Retinal pigment epithelial cell (primary cell): ENCODE measurements at regions not wholly inside any gene's neighbourhood (a gene's known extent, or its start where the extent isn't known, plus 50 kb on each side); places are given as distances from the start of the nearest gene placed in this dataset.
"Not testable (repeated sequence)": the region's sequence is repeated elsewhere in the genome, so short reads cannot be mapped to it uniquely, and the experiment has no call there.

Experiments
- DNase-seq: peaks from one replicate; pipeline ENCODE4 v3.0.0-alpha.2; 2010; ENCODE audit warnings: low read depth
- H3K4me3 ChIP-seq: 2 replicates; pipeline ENCODE4 v1.5.1; 2011; ENCODE audit warnings: mild to moderate bottlenecking, low read length, control low read depth, moderate library complexity
- TF ChIP-seq, protein P1 (sequence below): conservative IDR thresholded peaks from 2 replicates; pipeline ENCODE4 v1.5.1; 2011; ENCODE audit warnings: low read depth, low read length, control low read depth, inconsistent platforms

DNA sequence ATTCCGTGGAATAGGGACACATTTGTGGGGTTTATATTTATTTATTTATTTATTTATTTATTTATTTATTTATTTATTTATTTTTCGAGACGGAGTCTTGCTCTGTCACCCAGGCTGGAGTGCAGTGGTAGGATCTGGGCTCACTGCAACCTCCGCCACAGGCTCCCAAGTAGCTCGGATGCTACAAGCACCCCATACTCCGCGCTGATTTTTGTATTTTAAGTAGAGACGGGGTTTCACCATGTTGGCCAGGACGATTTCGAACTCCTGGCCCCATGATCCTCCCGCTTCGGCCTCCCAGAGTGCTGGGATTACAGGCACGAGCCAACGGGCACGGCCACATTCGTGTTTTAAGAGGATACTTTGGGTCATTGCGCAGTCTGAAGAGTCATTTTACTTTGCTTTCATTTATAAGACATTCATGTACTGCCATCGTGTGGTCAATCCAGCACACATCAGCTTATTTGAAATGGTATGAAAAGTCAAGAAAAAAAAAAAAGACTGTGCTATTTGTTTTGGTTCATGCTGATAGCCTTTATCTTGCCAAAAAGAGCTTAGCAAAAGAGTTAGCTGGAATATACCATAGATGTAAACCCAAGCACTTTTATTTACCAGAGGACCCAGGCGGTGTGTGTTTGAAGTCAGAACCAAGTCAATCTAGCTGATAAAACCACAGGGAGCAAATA lies 1075.0 kb downstream of the EPHA3 start:
- peak overlapping the region; percentile 28 for H3K4me3 ChIP-seq
- DNase-seq = not testable (repeated sequence)
- TF ChIP-seq, protein P1, sequence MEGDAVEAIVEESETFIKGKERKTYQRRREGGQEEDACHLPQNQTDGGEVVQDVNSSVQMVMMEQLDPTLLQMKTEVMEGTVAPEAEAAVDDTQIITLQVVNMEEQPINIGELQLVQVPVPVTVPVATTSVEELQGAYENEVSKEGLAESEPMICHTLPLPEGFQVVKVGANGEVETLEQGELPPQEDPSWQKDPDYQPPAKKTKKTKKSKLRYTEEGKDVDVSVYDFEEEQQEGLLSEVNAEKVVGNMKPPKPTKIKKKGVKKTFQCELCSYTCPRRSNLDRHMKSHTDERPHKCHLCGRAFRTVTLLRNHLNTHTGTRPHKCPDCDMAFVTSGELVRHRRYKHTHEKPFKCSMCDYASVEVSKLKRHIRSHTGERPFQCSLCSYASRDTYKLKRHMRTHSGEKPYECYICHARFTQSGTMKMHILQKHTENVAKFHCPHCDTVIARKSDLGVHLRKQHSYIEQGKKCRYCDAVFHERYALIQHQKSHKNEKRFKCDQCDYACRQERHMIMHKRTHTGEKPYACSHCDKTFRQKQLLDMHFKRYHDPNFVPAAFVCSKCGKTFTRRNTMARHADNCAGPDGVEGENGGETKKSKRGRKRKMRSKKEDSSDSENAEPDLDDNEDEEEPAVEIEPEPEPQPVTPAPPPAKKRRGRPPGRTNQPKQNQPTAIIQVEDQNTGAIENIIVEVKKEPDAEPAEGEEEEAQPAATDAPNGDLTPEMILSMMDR = peak; percentile 26

DNA sequence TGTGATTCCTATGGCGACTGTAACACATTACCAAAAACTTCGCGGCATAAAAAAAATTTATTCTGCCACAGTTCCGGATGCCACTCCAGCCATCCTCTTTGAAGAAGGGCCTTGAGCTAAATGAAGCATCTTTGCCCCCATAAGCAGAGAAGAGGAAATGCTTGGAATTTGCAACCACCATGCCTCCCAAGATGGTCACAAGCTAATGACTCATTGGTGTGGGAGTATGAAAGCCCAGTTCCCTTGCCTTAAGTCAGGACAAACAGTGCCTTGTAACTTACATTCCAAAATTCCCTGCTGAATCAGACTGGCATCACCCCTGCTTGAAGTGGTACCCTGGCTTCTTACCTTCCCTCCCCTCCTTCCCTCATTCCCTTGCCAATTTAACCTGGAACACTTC lies 1077.4 kb downstream of the EPHA3 start:
- TF ChIP-seq, protein P1 = no peak
- no peak overlapping the region for H3K4me3 ChIP-seq
- DNase-seq = peak; percentile 59

DNA sequence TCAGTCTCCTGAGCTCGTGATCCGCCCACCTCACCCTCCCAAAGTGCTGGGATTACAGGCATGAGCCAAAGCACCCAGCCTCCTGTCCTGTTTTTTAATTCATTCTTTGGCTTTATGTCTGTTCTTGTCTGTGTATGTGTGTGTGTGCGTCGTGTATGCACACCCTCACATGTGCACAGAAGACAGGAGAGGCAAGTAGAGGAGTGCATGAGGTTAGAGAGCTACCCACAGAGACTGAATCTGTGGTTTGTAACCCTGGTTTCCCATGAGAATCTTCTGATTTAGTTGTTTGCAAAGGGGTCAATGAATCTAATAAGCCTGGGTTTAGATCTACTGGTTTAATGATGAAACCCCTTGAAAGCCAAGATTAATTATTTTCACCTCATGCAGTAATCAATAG lies 1090.0 kb downstream of the EPHA3 start:
- not testable (repeated sequence) for DNase-seq, H3K4me3 ChIP-seq

DNA sequence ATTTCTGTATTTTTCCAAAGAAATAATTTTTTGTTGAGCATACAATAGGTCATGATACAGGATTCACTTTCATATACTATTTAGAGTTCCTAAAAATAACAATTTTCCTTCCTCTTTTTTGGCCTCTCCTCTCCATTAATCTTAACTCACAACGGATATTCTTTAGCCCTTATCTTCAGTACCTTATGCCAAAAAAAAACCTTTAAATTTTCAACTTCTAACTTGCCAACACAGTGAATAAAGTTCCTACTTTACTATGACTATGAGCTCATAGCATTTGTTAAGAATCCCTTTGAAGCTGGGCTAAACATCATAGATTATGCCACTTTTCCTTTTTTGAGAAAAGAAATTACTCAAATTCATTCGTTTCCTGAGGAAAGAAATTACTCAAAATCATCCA lies 1095.5 kb downstream of the EPHA3 start:
- not testable (repeated sequence) for DNase-seq

DNA sequence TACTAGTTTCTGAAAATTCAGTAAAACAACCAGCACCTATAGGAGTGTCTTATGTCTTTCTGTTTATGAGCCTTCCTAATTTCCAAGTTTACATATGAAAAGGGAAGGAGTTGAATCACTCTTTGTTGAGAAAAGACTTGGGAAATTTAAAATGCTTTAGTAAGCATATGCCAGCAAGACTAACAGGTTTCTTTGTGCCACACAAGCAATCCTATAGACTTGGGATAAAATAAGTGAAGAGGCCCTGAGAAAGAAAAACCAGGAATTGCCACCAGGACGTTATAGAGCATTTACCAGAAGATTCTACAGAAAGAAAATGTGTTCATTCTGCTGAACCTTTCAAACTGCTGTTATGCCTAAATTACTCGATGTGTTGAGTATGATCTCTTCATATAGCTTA lies 1099.1 kb downstream of the EPHA3 start:
- H3K4me3 ChIP-seq, DNase-seq: not testable (repeated sequence)

More for the DNA sequence above, 1095.5 kb downstream of the EPHA3 start:
- not testable (repeated sequence) for H3K4me3 ChIP-seq

DNA sequence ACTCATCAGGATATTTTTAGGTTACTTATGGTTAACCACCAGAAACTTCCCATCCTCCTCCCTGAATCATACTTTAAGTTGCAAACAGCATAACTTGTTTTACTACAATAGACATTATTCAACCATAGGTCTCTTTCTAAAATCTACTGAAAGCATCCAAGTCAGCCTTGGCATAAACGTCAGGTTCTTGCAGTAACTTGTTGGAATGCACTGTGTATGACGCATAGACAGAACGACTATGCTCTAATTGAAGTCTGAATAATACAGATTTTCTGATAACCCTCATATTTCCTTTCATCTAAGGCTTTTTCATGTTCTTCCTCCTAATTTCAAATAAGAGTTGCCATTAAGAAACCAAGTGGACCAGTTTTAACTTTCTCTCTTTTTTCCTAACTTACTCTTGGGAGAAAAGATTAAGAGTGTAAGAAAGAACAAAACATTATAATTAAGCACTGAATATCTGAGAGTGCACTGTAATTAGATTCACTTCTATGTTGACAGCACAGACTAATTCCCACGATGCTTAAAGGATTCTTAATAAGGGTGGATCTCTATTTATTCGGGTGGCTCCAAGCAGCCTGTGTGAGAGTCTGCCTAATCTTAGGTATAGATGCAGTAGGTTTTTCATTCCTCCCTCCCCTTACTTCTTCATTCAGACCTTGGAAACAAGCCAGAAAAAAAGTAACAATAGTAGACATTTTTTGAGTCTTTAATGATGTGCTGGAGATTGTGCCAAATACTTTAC lies 1100.1 kb downstream of the EPHA3 start:
- not testable (repeated sequence) for H3K4me3 ChIP-seq
- peak; percentile 60 for DNase-seq

DNA sequence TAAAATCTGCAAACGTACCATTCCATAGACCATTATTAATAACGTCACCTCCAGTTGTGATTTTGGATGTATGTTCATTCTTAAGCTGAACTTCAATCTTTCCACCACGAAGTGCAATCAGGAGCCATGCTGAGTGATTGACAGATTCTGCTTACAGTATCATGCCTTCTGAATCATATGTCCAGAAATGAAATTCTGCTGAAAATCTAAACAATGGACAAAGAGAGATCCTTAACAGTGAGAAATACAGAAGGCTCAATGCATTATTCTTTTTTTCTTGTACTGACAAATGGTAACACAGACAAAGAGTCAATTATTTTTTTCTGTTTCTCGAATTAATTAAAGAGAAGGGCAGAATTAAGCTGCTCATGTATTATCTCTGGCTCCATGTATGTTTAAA lies 1114.5 kb downstream of the EPHA3 start:
- H3K4me3 ChIP-seq = no peak overlapping the region
- TF ChIP-seq, protein P1 = no peak
- DNase-seq = no peak

DNA sequence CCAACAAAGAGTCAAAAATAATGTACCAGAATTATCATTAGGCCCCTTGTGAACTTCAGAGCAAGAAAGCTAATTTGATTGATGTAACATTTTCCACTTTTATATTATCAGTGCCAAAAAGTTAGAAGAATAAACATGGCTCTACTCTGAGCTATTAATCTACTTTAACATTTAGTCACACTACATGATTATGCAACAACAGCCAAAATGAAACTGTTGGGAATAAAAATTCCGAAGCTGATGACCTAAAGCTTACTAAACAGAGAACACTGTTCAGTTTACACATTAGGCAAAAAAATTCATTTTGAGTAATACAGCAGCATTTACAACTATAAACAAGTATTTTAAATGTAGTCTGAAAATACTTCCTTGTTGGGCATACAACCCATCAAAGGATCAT lies 1134.1 kb downstream of the EPHA3 start:
- TF ChIP-seq, protein P1 = no peak
- H3K4me3 ChIP-seq = no peak overlapping the region
- DNase-seq = no peak

DNA sequence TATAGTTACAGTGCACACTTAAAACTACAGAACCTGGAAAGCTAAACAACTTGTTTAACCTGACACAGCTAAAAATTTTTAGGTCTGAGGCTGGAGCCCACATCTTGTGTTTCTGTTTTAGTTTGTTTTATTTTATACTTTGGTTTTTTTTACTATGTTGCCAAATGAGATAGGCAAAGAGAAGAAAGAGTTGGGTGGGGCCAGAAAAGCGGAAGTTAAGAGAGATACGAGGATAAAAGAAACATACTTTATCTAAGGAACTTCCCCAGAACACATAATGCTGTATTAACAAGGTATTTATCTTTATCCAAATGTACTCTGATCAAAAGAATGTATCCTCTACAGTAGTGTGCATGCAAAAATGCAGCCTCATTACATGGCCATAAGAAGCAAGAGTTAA lies 1145.7 kb downstream of the EPHA3 start:
- no peak for DNase-seq
- TF ChIP-seq, protein P1 = no peak
- H3K4me3 ChIP-seq = no peak overlapping the region
